ENCODE measurements at regions not wholly inside any gene's neighbourhood (a gene's known extent, or its start where the extent isn't known, plus 50 kb on each side); places are given as distances from the start of the nearest gene placed in this dataset.

GRCh38 chr20:33909331-33909921 lies 84.3 kb upstream of the RALY start (continued):
- TF ChIP-seq SAFB2 (CRISPR knock-in tag; IDR thresholded peaks at IDR 0.05; ENCODE audit: borderline replicate concordance, low read depth), result no peak
- no peak for TF ChIP-seq ZNF20 (CRISPR knock-in tag; IDR thresholded peaks at IDR 0.05)
- TF ChIP-seq EP300 (IDR thresholded peaks at IDR 0.05; ENCODE audit: low read depth in 2 of 2, low read length in 2 of 2), result peak; percentile 74 to 88; a peak in 3 of 4 replicates
- peak; percentile 83 for TF ChIP-seq EP300 (CRISPR knock-in tag; IDR thresholded peaks at IDR 0.05; ENCODE audit: borderline replicate concordance)
- peak; percentile 78 for TF ChIP-seq POGZ (CRISPR knock-in tag; IDR thresholded peaks at IDR 0.05)
- TF ChIP-seq NR2F2 (IDR thresholded peaks at IDR 0.05; ENCODE audit: borderline replicate concordance, low read depth), result peak; percentile 42; the same call in 1 of the 2 replicates
- TF ChIP-seq PATZ1 (CRISPR knock-in tag; IDR thresholded peaks at IDR 0.05), result peak; percentile 41; the same call in 1 of the 2 replicates
- TF ChIP-seq KMT2A (CRISPR knock-in tag; IDR thresholded peaks at IDR 0.05), result 0 out of 2 replicates have a peak, but pooled peaks have one; percentile 28
- TF ChIP-seq ELF1 (CRISPR knock-in tag; IDR thresholded peaks at IDR 0.05), result 0 out of 2 replicates have a peak, but pooled peaks have one; percentile 14
- TF ChIP-seq PBX2 (CRISPR knock-in tag; IDR thresholded peaks at IDR 0.05), result no peak
- no peak for TF ChIP-seq ZNF619 (CRISPR knock-in tag; IDR thresholded peaks at IDR 0.05)
- peak; percentile 79 for TF ChIP-seq MAX (IDR thresholded peaks at IDR 0.05)
- no peak for TF ChIP-seq SNAPC4 (CRISPR knock-in tag; IDR thresholded peaks at IDR 0.05)
- peak; percentile 69; the same call in 1 of the 2 replicates for TF ChIP-seq SMAD3 (CRISPR knock-in tag; IDR thresholded peaks at IDR 0.05)
- peak in 1 of 2 experiments; percentile 74; a peak in 2 of 4 replicates for TF ChIP-seq NR2F1 (CRISPR knock-in tag; IDR thresholded peaks at IDR 0.05)
- peak; percentile 99 for TF ChIP-seq SOX13 (IDR thresholded peaks at IDR 0.05)
- TF ChIP-seq SOX13 (CRISPR knock-in tag; conservative IDR thresholded peaks at IDR 0.05 in 1 of 2, IDR thresholded peaks at IDR 0.05 in 1 of 2), result peak; percentile 35 to 100; a peak in 2 of 4 replicates
- TF ChIP-seq YY1 (IDR thresholded peaks at IDR 0.05; ENCODE audit: insufficient read depth, insufficient replicate concordance, low read depth, low read length), result peak; percentile 91
- peak; percentile 69 for TF ChIP-seq TFE3 (CRISPR knock-in tag; IDR thresholded peaks at IDR 0.05)
